HG02798 (cell line): ENCODE measurements at regions not wholly inside any gene's neighbourhood (a gene's known extent, or its start where the extent isn't known, plus 50 kb on each side); places are given as distances from the start of the nearest gene placed in this dataset.

ENCODE experiments used
- ATAC-seq: cut with Tn5 transposase; IDR thresholded peaks from one replicate; pipeline ENCODE4 v1.9.1; 2021; ENCODE audit warnings: mild to moderate bottlenecking; ENCODE audit not compliant: unreplicated experiment, poor library complexity

DNA sequence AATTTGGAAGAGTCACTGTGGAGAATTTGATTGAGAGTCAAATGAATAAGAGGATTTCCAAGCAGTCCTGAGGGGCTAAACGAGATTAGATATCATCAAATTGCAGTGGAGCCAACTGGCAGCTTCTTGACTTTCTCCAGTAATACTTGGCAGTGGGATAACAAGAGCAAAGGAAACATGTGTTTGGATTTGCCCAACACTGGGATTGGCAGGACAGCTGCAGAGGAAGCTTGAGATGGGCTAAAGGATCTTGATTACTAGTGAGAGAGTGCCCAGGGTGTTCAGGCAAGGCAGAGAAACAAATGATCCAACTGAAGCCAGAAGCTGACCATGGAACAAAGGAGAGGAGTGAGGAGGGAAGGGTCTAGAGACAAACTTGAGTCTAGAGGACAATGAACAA lies 356.0 kb upstream of the ISL1 start:
- no peak for ATAC-seq

GRCh38 chr5:51028394-51028793 lies 354.9 kb upstream of the ISL1 start:
- no peak for ATAC-seq

GRCh38 chr5:51033215-51033614 lies 350.0 kb upstream of the ISL1 start:
- ATAC-seq: no peak

- no peak for ATAC-seq
These were observed 348.9 kb upstream of the ISL1 start for GRCh38 chr5:51034222-51034901.

DNA sequence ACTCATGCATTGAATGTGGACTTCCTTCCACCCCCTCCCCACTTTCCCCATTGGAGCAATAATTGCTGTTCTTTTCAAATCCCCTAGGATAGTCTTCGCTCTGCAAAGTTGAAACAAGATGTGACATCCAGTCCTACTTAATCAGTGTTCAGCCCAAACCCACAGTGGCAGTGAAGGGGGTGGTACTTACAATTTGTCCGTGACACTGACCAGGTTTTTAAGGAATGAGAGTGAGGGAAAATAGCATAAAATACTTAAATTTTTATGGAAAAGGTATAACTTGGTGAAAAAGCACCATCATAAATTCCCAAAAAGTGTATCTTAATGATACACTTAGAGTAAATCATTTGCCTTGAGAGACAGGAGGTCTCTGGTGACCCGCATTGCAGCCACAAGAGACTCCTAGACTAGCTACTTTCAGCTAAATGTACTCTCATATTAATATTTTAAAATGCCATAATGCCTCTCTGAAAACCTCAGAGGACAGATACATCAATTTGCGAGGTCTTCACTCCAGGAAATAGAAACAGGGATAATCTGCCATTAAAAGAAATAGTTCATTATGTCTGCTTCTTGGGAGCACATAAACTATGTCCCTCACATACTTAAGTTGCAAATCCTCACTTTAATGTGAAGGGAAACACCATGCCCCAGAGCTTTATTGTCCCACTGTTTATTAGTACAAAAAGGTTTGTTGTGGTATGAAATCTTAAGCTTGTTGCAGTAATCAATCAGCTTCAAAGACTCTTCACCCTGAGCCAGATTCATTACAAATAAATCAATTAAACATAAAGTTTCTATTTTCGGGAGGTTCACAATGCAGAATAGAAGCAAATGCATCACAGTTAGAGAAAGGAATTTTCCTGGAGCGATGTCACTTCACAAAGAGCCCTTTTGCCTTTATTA lies 343.6 kb upstream of the ISL1 start:
- no peak for ATAC-seq

DNA sequence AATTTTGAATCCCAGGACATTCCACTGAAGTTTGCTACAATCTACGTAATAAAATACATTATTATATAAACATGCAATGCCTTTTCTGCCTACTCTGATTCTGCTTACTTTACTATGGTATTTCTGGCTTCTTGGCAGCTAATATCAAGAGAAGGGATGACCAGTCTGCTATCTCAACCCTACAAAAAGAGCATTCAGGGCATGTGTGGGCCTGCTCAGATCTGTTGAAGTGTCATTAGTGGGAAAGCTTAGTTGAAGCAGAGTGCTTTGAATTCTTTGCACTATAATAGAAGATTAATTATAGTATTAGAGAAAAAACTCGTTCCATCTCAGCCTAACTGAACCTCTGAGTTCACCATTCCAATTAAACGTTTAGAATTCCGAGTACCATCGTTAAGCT lies 339.5 kb upstream of the ISL1 start:
- ATAC-seq: no peak

DNA sequence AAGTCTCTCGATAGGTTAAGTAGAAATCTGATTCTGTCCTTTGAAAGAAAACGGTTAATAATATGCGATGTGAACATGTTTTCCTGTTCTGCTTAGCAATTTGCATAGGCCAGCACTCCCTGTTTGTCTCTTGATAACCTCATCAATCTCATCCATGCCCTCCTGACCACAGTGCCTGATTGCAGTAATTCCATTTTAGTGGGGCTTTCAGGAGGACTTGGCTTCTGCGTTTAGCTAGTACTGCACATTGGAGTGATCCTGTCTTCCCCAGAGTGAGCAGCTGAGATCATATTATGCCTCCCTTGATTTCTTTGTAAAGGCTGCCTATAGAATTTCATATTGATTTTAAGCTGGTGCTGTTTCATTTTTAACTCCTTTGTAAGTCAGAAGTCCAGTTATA lies 335.9 kb upstream of the ISL1 start:
- ATAC-seq: no peak

DNA sequence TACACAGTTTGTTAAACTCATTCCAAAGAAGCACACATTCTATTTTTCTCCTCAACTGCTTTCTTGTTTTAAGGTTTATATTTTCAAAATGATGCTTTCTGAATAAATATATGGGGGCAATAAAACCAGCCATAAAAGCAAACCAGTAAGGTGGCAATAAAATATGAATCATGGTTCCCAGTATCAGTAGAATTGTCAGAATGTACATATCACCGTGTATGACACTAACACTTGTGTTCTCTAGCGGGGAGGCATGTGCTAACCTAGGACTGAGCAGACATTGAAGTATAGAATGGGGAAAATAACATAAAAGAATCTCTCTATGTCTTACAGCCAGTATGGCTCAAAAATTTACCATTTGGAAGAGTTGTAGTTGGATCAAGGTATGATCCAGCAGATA lies 329.9 kb upstream of the ISL1 start:
- ATAC-seq: no peak

DNA sequence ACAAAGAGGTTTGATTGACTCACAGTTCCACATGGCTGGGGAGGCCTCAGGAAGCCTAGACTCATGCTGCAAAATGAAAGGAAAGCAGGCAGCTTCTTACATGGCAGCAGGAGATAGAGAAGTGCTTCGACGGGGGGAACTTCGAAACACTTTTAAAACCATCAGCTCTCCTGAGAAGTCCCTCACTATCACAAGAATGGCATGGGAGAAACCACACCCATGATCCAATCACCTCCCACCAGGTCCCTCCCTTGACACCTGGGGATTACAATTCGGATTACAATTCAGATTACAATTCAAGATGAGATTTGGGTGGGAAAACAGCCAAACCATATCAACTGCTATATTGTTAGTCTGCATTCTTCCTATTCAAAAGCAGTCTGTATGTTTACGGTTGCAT lies 322.3 kb upstream of the ISL1 start:
- ATAC-seq: no peak

DNA sequence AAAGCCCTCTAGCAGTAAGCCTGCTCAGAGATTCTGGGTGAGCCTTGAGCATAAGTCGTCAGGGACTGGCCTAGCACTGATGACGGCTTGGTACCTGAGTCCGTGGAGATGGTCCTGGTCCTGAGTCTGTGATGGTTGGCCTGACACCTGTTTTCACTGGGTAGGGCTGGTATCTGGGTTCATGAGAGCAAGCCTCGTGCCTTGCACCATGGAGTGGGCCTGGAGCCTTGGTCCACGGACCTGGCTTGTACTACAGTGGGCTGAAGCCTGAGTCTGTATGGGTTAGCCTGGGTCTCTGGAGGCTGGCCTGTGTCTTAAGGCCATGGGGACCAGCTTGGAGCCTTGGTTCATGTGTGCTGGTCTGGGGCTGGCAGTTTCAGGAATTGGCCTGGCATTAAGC lies 310.3 kb upstream of the ISL1 start:
- no peak for ATAC-seq

DNA sequence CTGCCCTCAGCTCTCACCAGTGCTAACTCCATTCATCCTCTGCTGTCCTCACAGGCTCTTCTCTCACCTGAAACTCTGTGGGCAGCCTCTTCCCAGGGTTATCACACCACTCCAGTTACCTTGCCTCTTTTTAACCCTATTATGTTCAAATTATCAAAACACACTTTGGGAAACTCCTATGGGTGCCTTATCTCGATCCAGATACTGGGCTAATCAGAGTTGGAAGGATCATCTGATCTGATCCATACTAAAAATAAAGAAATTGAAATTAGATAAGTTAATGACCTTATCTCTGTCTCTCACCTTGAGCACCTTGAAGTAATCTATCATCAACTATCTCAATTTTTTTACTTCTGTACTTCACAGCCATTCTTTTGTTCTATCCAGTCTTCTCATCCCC lies 300.5 kb upstream of the ISL1 start:
- ATAC-seq: no peak

GRCh38 chr5:51091816-51092215 lies 291.4 kb upstream of the ISL1 start:
- no peak for ATAC-seq

- no peak for ATAC-seq
These were observed 287.8 kb upstream of the ISL1 start for GRCh38 chr5:51095486-51095885.

GRCh38 chr5:51096859-51097258 lies 286.4 kb upstream of the ISL1 start:
- ATAC-seq: no peak

DNA sequence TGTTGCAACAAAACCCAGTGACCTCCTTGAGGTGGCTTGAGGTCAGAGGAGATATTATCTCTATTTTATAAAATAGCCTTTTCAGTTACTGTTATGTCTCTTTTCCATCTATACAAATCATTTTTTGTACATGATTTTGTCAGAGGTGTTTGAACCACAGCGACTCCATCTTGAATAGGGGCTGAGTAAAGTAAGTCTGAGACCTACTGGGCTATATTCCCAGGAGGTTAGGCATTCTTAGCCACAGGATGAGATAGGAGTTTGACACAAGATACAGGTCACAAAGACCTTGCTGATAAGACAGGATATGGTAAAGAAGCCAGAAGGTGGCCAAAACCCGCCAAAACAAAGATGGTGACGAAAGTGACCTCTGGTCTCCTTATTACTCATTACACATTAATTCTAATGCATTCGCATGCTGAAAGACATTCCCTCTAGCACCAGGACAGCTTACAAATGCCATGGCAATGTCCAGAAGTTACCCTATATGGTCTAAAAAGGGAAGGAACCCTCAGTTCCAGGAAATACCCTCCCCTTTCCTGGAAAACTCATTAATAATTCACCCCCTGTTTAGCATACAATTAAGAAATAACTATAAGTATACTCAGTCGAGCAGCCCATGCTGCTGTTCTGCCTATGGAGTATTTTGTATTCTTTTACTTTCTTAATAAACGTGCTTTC lies 283.9 kb upstream of the ISL1 start:
- no peak for ATAC-seq

- ATAC-seq: no peak
These were observed 278.7 kb upstream of the ISL1 start for GRCh38 chr5:51104556-51104955.

DNA sequence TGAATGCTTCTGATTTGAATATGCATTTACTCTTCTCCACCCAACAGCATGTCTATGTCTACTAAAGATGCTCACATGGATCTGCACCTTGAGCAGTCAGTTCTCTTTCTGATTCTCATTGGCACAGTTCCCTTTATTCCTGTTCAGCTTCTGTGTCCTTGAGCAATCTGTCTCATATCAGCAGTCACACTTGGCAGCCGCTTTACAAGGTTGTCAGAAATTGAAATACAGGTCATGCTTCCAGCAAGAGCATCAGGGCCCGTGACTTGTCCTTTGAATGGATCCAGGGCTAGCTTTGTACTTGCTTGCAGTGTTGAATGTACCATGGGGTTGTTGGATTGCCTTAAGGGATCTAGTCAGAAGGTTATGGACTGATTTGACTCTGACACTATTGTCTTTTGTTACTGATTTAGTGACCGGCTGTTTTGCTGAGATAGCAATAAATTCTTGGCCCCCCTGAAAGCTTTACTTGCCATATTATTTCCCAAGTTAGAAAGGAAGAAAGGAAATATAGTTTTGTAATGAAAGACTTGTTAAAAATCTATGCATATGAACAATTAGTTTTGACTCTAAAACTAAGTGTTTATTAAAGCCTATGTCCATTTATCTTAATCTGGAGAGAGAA lies 273.4 kb upstream of the ISL1 start:
- no peak for ATAC-seq

GRCh38 chr5:51131266-51131665 lies 252.0 kb upstream of the ISL1 start:
- ATAC-seq: no peak

DNA sequence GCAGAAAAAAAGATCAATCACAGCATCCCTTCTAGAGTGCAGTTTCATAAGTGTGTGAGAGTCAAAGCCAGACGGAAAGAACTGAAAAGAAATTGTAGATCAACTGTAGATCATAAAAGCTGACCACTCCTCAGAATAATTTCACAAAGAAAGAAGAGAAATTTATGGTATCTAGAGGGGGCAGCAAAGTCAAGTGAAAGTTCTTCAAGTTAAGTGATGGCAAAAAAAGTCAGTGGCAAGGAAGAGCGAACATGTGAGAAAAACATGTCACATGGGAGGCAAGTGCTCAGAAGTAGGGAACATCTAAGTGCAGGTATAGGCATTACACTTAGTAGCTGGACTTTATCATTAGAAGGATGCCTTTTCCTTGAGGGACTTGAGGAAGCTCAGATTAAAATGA lies 245.1 kb upstream of the ISL1 start:
- no peak for ATAC-seq

DNA sequence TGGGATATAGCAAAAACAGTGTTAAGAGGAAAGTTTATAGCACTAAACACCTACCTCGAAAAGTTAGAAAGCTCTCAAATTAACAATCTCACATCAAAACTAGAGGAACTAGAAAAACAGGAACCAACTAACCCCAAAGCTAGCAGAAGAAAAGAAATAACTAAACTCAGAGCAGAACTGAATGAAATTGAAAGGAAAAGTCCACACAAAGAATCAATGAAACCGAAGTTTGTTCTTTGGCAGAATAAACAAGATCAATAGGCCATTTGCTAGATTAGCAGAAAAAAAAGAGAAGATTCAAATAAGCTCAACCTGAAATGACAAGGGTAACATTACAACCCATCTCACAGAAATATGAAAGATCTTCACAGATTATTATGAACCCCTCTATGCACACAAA lies 234.8 kb upstream of the ISL1 start:
- no peak for ATAC-seq

DNA sequence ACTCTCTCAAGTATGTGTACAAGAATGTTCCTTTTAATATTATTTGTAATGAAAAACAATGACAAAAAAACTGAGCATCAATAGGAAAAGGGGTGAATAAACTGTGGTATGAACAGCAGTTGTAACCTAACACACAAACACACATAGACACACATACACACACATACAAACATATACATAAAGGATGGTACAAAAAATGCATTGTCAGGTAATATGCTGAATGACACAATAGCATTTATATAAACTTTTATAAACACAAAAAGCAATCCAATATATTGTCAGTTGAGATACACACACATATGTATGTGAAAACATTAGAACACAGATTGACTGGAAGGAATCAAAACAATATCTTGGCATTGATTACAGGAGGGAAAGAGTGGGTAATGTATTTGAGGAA lies 227.0 kb upstream of the ISL1 start:
- no peak for ATAC-seq
